ENCODE measurements at regions not wholly inside any gene's neighbourhood (a gene's known extent, or its start where the extent isn't known, plus 50 kb on each side); places are given as distances from the start of the nearest gene placed in this dataset.
"Not testable (repeated sequence)": the region's sequence is repeated elsewhere in the genome, so short reads cannot be mapped to it uniquely, and the experiment has no call there.

DNA sequence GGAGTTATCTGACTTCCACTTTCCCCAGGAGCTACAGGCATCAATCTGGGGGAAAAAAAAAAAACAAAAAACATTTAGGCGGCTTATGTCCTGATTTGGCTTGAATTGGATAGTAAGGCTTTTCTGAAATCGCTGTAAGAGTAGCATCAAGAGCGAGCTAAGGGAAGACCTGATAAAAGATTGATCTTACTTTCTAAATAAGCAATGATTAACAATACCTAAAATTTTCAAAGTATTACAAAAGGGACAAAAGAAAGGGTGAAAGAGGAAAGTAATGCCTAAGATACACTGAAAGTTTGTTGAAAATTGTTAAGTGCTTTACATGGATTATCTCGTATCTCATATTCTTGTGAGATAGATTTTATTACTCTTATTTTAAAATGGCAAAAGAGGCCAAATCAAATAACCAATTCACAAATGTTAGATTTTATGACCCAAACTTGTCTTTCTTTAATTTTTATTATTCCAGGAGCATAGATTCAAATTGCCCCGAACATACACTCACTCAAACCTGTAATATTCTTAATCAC lies 106.4 kb upstream of the PRSS16 start:
- H3K36me3 Mint-ChIP-seq, result no peaks in the 10 kb centered on the region
- H3K9me3 Mint-ChIP-seq, result no peaks in the 10 kb centered on the region
- TF ChIP-seq, protein P1, sequence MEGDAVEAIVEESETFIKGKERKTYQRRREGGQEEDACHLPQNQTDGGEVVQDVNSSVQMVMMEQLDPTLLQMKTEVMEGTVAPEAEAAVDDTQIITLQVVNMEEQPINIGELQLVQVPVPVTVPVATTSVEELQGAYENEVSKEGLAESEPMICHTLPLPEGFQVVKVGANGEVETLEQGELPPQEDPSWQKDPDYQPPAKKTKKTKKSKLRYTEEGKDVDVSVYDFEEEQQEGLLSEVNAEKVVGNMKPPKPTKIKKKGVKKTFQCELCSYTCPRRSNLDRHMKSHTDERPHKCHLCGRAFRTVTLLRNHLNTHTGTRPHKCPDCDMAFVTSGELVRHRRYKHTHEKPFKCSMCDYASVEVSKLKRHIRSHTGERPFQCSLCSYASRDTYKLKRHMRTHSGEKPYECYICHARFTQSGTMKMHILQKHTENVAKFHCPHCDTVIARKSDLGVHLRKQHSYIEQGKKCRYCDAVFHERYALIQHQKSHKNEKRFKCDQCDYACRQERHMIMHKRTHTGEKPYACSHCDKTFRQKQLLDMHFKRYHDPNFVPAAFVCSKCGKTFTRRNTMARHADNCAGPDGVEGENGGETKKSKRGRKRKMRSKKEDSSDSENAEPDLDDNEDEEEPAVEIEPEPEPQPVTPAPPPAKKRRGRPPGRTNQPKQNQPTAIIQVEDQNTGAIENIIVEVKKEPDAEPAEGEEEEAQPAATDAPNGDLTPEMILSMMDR (IDR thresholded peaks at IDR 0.05; ENCODE audit: unreplicated experiment), result no peak
- peak overlapping the region; percentile 35 for H3K4me3 Mint-ChIP-seq
- peak overlapping the region; percentile 79 for H3K27ac Mint-ChIP-seq
- H3K27me3 Mint-ChIP-seq (ENCODE audit: low read depth), result no peaks in the 10 kb centered on the region
- H3K4me1 Mint-ChIP-seq, result peaks cover 44% of the 10 kb centered on the region
- DNase-seq (ENCODE audit: low spot score in 2 of 2, unreplicated experiment in 2 of 2), result no peak

- DNase-seq (ENCODE audit: low spot score in 2 of 2, unreplicated experiment in 2 of 2), result no peak
- Mint-ChIP-seq H3K27ac (no peak overlapping the region), H3K4me3 (no peak overlapping the region), H3K9me3 (no peaks in the 10 kb centered on the region), H3K27me3 (ENCODE audit: low read depth) (no peaks in the 10 kb centered on the region), H3K4me1 (peaks cover 44% of the 10 kb centered on the region), H3K36me3 (no peaks in the 10 kb centered on the region)
- TF ChIP-seq, protein P1 (IDR thresholded peaks at IDR 0.05; ENCODE audit: unreplicated experiment), result no peak
Measured at GRCh38 chr6:27141529-27142015, 105.9 kb upstream of the PRSS16 start.

DNA sequence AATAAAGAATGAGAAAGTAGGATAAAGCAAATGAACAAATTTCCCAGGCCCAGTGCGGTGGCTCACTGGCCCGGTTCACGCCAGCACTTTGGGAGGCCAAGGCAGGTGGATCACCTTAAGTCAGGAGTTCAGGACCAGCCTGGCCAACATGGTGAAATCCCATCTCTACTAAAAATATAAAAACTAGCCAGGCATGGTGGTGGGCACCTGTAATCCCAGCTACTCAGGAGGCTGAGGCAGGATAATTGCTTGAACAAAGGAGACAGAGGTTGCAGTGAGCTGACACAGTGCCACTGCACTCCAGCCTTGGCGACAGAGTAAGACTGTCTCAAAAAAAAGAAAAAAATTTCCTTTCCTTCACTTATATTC lies 104.5 kb upstream of the PRSS16 start:
- not testable (repeated sequence) for H3K27me3 Mint-ChIP-seq (ENCODE audit: low read depth); H3K36me3 Mint-ChIP-seq; H3K9me3 Mint-ChIP-seq; H3K4me3 Mint-ChIP-seq; DNase-seq (ENCODE audit: low spot score in 2 of 2, unreplicated experiment in 2 of 2)
- Mint-ChIP-seq H3K4me1 (peaks cover 44% of the 10 kb centered on the region), H3K27ac (peak overlapping the region; percentile 57)

DNA sequence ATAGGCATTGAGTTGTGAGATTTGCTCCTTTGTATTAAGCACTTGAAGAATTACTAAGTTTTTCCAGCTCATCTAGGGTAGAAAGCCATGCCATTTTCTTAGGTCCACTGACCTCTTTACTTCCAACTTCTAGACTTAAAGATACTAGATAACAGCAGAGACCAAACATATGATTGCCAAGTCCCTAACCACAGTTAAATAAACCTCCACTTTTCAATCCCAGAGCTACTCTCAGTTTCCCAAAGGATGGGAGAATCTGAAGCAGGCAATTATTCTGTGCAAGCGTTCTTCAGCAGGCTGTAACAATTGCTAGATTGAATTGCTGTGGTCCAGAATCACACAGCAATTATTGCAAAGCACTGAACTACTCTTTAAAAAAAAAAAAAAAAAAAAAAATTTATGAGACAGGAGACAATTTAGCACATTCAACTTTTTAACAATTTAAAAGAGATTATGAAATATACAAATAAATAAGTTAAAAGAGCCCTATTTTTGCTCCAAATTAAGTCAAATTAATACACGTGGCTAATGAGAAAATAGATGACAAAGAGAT lies 104.0 kb upstream of the PRSS16 start:
- Mint-ChIP-seq H3K27me3 (ENCODE audit: low read depth) (no peaks in the 10 kb centered on the region), H3K4me1 (peaks cover 42% of the 10 kb centered on the region), H3K36me3 (no peaks in the 10 kb centered on the region), H3K9me3 (no peaks in the 10 kb centered on the region), H3K4me3 (peak overlapping the region; percentile 4), H3K27ac (peak overlapping the region; percentile 57)
- DNase-seq (ENCODE audit: low spot score in 2 of 2, unreplicated experiment in 2 of 2), result no peak
- TF ChIP-seq, protein P1 (IDR thresholded peaks at IDR 0.05; ENCODE audit: unreplicated experiment), result no peak

DNA sequence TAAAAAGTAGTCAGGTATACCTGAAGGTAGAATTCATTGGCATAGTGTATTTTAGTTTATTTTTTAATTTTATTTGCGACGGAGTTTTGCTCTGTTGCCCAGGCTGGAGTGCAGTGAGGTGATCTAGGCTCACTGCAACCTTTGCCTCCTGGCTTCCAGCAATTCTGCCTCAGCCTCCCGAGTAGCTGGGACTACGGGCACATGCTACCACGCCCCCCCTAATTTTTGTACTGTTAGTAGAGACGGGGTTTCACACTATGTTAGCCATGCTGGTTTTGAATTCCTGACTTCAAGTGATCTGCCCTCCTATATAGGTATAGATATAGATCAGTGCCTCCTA lies 102.8 kb upstream of the PRSS16 start:
- no peaks in the 10 kb centered on the region for H3K9me3 Mint-ChIP-seq
- no peak for DNase-seq (ENCODE audit: low spot score in 2 of 2, unreplicated experiment in 2 of 2)
- H3K27ac Mint-ChIP-seq, result peak overlapping the region; percentile 72
- peaks cover 33% of the 10 kb centered on the region for H3K4me1 Mint-ChIP-seq
- no peaks in the 10 kb centered on the region for H3K27me3 Mint-ChIP-seq (ENCODE audit: low read depth)
- H3K36me3 Mint-ChIP-seq, result no peaks in the 10 kb centered on the region
- peak overlapping the region; percentile 33 for H3K4me3 Mint-ChIP-seq
- TF ChIP-seq, protein P1 (IDR thresholded peaks at IDR 0.05; ENCODE audit: unreplicated experiment), result no peak

DNA sequence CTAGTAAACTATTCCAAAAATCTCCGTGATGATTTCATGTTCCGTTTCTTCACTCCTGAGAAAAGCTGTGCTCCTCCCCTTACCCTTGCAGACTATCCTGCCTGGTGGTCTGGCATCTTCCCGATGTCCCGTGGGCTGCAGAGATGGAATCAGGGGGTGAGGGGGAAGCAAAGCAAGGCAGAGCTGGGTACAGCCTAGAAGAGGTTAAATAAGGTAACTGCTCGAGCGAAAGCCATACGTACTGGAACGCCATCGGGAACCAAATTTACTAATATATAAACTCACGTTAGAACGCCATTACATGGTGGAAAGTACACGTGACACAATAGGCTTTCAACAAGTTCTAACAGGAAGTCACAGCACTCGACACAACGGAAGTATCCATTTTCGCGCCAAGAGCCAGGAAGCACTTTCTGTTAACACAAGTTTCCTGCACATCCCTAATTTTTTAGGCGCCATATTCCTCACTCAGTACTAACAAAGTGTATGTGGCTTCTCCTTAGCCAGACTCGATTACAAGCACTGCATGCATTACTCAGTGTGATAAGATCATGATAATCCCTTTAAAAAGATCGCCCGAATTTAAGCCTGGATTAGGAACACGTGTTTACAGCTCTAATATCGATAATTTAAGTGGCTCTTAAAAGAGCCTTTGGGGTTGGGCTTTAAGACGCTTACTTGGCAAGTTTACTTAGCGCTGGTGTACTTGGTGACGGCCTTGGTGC lies 101.6 kb upstream of the PRSS16 start:
- no peak overlapping the region for H3K27ac Mint-ChIP-seq
- TF ChIP-seq, protein P1 (IDR thresholded peaks at IDR 0.05; ENCODE audit: unreplicated experiment), result no peak
- peak in 1 of 2 experiments; percentile 48 for DNase-seq (ENCODE audit: low spot score in 2 of 2, unreplicated experiment in 2 of 2)
- no peak overlapping the region for H3K4me3 Mint-ChIP-seq
- H3K9me3 Mint-ChIP-seq, result no peaks in the 10 kb centered on the region
- no peaks in the 10 kb centered on the region for H3K27me3 Mint-ChIP-seq (ENCODE audit: low read depth)
- H3K36me3 Mint-ChIP-seq, result no peaks in the 10 kb centered on the region
- H3K4me1 Mint-ChIP-seq, result peaks cover 23% of the 10 kb centered on the region

- H3K36me3 Mint-ChIP-seq; DNase-seq (ENCODE audit: low spot score in 2 of 2, unreplicated experiment in 2 of 2); H3K27ac Mint-ChIP-seq; H3K4me3 Mint-ChIP-seq; H3K27me3 Mint-ChIP-seq (ENCODE audit: low read depth); H3K9me3 Mint-ChIP-seq: not testable (repeated sequence)
- peaks cover 18% of the 10 kb centered on the region for H3K4me1 Mint-ChIP-seq
Measured at GRCh38 chr6:27146456-27146705, 101.1 kb upstream of the PRSS16 start.
